HepG2 (cell line): ENCODE measurements at regions not wholly inside any gene's neighbourhood (a gene's known extent, or its start where the extent isn't known, plus 50 kb on each side); places are given as distances from the start of the nearest gene placed in this dataset.

Experiments used
- ATAC-seq: fragments of 200-7000 bp; cut with Tn5 transposase; 3 replicates; pipeline ENCODE4 v1.9.1; 2020; ENCODE audit warnings: mild to moderate bottlenecking, moderate library complexity
- BruUV-seq: library from RNA; stranded (reverse); fragments of 400-500 nt; replicated peaks from 2 replicates; lab custom pipeline; 2021; lab: Mats Ljungman, UMichigan
- CTCF ChIA-PET: fragments of 300-600 bp; formaldehyde crosslinking; extraction: SDS; loops from one replicate; lab custom pipeline; 2021; ENCODE audit warnings: low total read pairs, inconsistent platforms, low intra/inter-chr PET ratio; lab: Yijun Ruan, JAX
- POLR2A ChIA-PET: fragments of 350-600 bp; sonication (Branson Sonifier 250); formaldehyde crosslinking; loops from one replicate; lab custom pipeline; 2020; ENCODE audit warnings: antibody characterized with exemption, inconsistent platforms; lab: Yijun Ruan, JAX
- DNase-seq: peaks from one replicate; pipeline ENCODE4 v3.0.0-alpha.2; 2015; ENCODE audit warnings: low spot score
- FAIRE-seq: peaks from 3 replicates; lab custom pipeline; 2011; peaks lifted over from hg19 to GRCh38; lab: Jason Lieb, UNC
- H2AFZ ChIP-seq: one replicate; pipeline ENCODE4 v1.6.1; 2011; ENCODE audit warnings: low read length, inconsistent platforms
- H3K27ac ChIP-seq: fragments of 300-600 bp; 3 replicates; pipeline ENCODE4 v1.8.0; 2011; ENCODE audit warnings: mixed run types, mild to moderate bottlenecking, mixed read lengths, low read length, inconsistent platforms; ENCODE audit not compliant: insufficient read depth; ENCODE audit errors: extremely low read length
- H3K27me3 ChIP-seq, 2 experiments: fragments of 200-600 bp in 1 of 2; 2 replicates in 1 of 2; 3 replicates in 1 of 2; pipeline versions ENCODE4 v1.6.0 to v1.8.0; 2011; ENCODE audit warnings: low read length in 2 of 2, mild to moderate bottlenecking in 2 of 2, moderate library complexity in 2 of 2, inconsistent platforms in 1 of 2; ENCODE audit not compliant: insufficient read depth in 2 of 2, control insufficient read depth in 1 of 2
- H3K36me3 ChIP-seq, 2 experiments: fragments of 200-600 bp in 1 of 2; replicated peaks in 1 of 2; 2 replicates in 1 of 2; 3 replicates in 1 of 2; pipeline versions ENCODE4 v1.5.1 to v1.8.0; 2011; ENCODE audit warnings: low read length in 2 of 2, inconsistent platforms in 1 of 2; ENCODE audit not compliant: insufficient read depth in 2 of 2, control insufficient read depth in 1 of 2
- H3K4me1 ChIP-seq: 2 replicates; pipeline ENCODE4 v1.5.1; 2012; ENCODE audit warnings: low read length, inconsistent platforms; ENCODE audit not compliant: insufficient read depth
- H3K4me2 ChIP-seq: 2 replicates; pipeline ENCODE4 v1.6.0; 2011; ENCODE audit warnings: low read depth, low read length, inconsistent platforms
- H3K4me3 ChIP-seq, 3 experiments: fragments of 200-600 bp in 1 of 3; sonication (generic), shearing (Covaris generic) in 1 of 3; replicated peaks in 1 of 3; 2 replicates each; pipeline ENCODE4 v1.5.1; 2011 to 2016; ENCODE audit warnings: low read length in 3 of 3, inconsistent platforms in 2 of 3, low read depth in 2 of 3, mild to moderate bottlenecking in 2 of 3, control low read depth in 1 of 3, mixed read lengths in 1 of 3; ENCODE audit not compliant: insufficient read depth in 1 of 3
- H3K79me2 ChIP-seq: one replicate; pipeline ENCODE4 v1.6.1; 2011; ENCODE audit warnings: low read length, inconsistent platforms; ENCODE audit not compliant: insufficient read depth
- H3K9ac ChIP-seq: 2 replicates; pipeline ENCODE4 v1.6.0; 2011; ENCODE audit warnings: mild to moderate bottlenecking, low read depth, low read length, inconsistent platforms; ENCODE audit not compliant: insufficient read depth
- H3K9me3 ChIP-seq: 2 replicates; pipeline ENCODE4 v1.5.1; 2012; ENCODE audit warnings: mild to moderate bottlenecking, low read length
- H4K20me1 ChIP-seq: 2 replicates; pipeline ENCODE4 v1.6.0; 2011; ENCODE audit warnings: inconsistent platforms, mild to moderate bottlenecking, low read length, moderate library complexity; ENCODE audit not compliant: insufficient read depth
- ARHGAP35 ChIP-seq: sonication (generic); formaldehyde crosslinking; IDR thresholded peaks from 2 replicates; pipeline ENCODE4 v1.9.0; 2022; ENCODE audit warnings: mild to moderate bottlenecking, inconsistent platforms, moderate library complexity, missing genetic modification reagents, borderline replicate concordance
- DR1 ChIP-seq: sonication (generic); formaldehyde crosslinking; IDR thresholded peaks from 2 replicates; pipeline ENCODE4 v1.8.0; 2021; ENCODE audit warnings: mild to moderate bottlenecking, missing genetic modification reagents, inconsistent platforms
- KAT2B ChIP-seq: fragments of 150-350 bp; IDR thresholded peaks from 2 replicates; pipeline ENCODE4 v1.6.1; 2014; ENCODE audit warnings: low read depth, low read length, borderline replicate concordance
- PRDM4 ChIP-seq: sonication (generic); formaldehyde crosslinking; IDR thresholded peaks from 2 replicates; pipeline ENCODE4 v1.9.0; 2021; ENCODE audit warnings: missing genetic modification reagents, borderline replicate concordance
- SIX4 ChIP-seq: sonication (generic); formaldehyde crosslinking; IDR thresholded peaks from 2 replicates; pipeline ENCODE4 v1.4.0; 2020; ENCODE audit warnings: missing genetic modification reagents
- SP2 ChIP-seq: sonication (generic); formaldehyde crosslinking; IDR thresholded peaks from 2 replicates; pipeline ENCODE4 v1.5.1; 2020; ENCODE audit warnings: mild to moderate bottlenecking, missing genetic modification reagents
- TEF ChIP-seq: sonication (generic); formaldehyde crosslinking; IDR thresholded peaks from 2 replicates; pipeline ENCODE4 v1.5.0; 2020; ENCODE audit warnings: missing genetic modification reagents
- ZBTB21 ChIP-seq: sonication (generic); formaldehyde crosslinking; IDR thresholded peaks from 2 replicates; pipeline ENCODE4 v1.4.0; 2020; ENCODE audit warnings: missing genetic modification reagents
- ZNF230 ChIP-seq: sonication (generic); formaldehyde crosslinking; IDR thresholded peaks from 2 replicates; pipeline ENCODE4 v1.4.0; 2020; ENCODE audit warnings: mild to moderate bottlenecking, missing genetic modification reagents
- ZNF264 ChIP-seq: sonication (generic); formaldehyde crosslinking; IDR thresholded peaks from 2 replicates; pipeline ENCODE4 v1.4.0; 2020; ENCODE audit warnings: missing genetic modification reagents
- ZNF292 ChIP-seq: sonication (generic); formaldehyde crosslinking; IDR thresholded peaks from 2 replicates; pipeline ENCODE4 v1.8.1; 2022; ENCODE audit warnings: mild to moderate bottlenecking, low read depth, missing genetic modification reagents, borderline replicate concordance
- ZNF335 ChIP-seq: sonication (generic); formaldehyde crosslinking; IDR thresholded peaks from 2 replicates; pipeline ENCODE4 v1.4.0; 2020; ENCODE audit warnings: missing genetic modification reagents
- ZNF619 ChIP-seq: sonication (generic); formaldehyde crosslinking; IDR thresholded peaks from 2 replicates; pipeline ENCODE4 v1.4.0; 2020; ENCODE audit warnings: mild to moderate bottlenecking, missing genetic modification reagents
- ZNF746 ChIP-seq: sonication (generic); formaldehyde crosslinking; IDR thresholded peaks from 2 replicates; pipeline ENCODE4 v1.8.0; 2022; ENCODE audit warnings: mild to moderate bottlenecking, missing genetic modification reagents
- ZNF761 ChIP-seq: sonication (generic); formaldehyde crosslinking; conservative IDR thresholded peaks from 2 replicates; pipeline ENCODE4 v1.4.0; 2020; ENCODE audit warnings: mild to moderate bottlenecking, missing genetic modification reagents
- ZSCAN5A ChIP-seq: sonication (generic); formaldehyde crosslinking; IDR thresholded peaks from 2 replicates; pipeline ENCODE4 v1.8.0; 2022; ENCODE audit warnings: mild to moderate bottlenecking, missing genetic modification reagents, borderline replicate concordance
- whole genome bisulfite sequencing: methylation state at CpG from one replicate; pipeline ENCODE4 v1.1.6; 2017; ENCODE audit warnings: low lambda C conversion rate; 5-methylcytosine and 5-hydroxymethylcytosine counted together
- in situ Hi-C: cut with HindIII; loops from 2 replicates; pipeline ENCODE4 v1.10.0; 2017; ENCODE audit warnings: low pct_unique_long_range_greater_than_20kb; ENCODE audit not compliant: extremely low pct_ligation_motif_present
- intact Hi-C: fragments of 100-400 bp; cut with micrococcal nuclease; formaldehyde crosslinking; loops from one replicate; pipeline ENCODE4 v1.10.0; 2022; ENCODE audit not compliant: unreplicated experiment
- TF ChIP-seq, protein P1 (sequence below): sonication (generic); formaldehyde crosslinking; conservative IDR thresholded peaks from 2 replicates; pipeline ENCODE4 v1.4.0; 2020; ENCODE audit warnings: missing genetic modification reagents

DNA sequence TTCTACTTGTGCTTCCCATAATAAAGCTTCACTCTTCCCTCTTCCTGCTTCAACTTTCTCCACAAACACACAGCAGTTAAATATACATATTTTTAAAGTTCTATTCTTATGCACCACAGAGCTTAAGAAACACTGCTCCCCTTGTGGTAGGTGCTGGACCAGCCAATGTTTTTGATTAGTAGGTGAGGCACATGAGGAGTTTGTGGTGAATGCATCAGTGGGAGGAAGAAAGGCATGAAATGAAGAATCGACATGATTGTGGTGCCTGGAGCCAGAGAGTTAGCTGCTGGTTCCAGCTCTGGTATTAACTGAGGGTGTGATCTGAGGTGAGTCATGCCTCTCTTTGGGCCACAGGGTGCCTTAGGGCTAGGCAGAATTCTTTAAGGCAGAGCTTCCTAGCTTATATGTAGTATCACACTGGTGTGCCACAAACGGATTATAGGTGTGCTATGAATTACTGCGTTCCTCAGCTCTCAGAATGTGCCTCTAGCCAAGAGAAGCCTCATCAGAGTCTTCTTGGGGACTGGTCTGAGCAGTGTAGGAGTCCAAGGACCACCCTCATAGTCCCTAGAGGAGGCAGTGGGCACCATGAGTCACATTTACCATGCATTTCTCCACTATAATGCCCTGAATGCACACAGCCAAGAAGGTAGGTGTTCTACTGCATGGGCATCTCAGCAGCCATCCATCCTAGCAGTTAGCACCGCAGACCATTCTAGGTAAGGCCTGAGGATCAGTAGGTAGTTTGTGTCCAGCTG lies 97.4 kb upstream of the SGIP1 start (continued):
- TF ChIP-seq, protein P1, sequence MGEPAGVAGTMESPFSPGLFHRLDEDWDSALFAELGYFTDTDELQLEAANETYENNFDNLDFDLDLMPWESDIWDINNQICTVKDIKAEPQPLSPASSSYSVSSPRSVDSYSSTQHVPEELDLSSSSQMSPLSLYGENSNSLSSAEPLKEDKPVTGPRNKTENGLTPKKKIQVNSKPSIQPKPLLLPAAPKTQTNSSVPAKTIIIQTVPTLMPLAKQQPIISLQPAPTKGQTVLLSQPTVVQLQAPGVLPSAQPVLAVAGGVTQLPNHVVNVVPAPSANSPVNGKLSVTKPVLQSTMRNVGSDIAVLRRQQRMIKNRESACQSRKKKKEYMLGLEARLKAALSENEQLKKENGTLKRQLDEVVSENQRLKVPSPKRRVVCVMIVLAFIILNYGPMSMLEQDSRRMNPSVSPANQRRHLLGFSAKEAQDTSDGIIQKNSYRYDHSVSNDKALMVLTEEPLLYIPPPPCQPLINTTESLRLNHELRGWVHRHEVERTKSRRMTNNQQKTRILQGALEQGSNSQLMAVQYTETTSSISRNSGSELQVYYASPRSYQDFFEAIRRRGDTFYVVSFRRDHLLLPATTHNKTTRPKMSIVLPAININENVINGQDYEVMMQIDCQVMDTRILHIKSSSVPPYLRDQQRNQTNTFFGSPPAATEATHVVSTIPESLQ (CRISPR knock-in tag), result no peak
- TF ChIP-seq ZBTB21 (CRISPR knock-in tag), result no peak
- TF ChIP-seq SIX4, result no peak

GRCh38 chr1:66437136-66437401 lies 96.9 kb upstream of the SGIP1 start:
- Histone ChIP-seq H3K4me2 (no peak overlapping the region), H3K4me3 (no peak overlapping the region), H3K27ac (no peak overlapping the region), H4K20me1 (no peaks in the 10 kb centered on the region), H3K27me3 (no peaks in the 10 kb centered on the region), H3K9ac (no peak overlapping the region), H3K36me3 (no peaks in the 10 kb centered on the region), H2AFZ (no peak overlapping the region), H3K4me1 (no peaks in the 10 kb centered on the region), H3K79me2 (no peaks in the 10 kb centered on the region), H3K9me3 (no peaks in the 10 kb centered on the region)
- ChIA-PET POLR2A (no interaction called here), CTCF (no interaction called here)
- intact Hi-C loops, result no loop called here
- WGBS, result 2% methylated on average over 2 of the region's 2 CpGs
- no peak for ATAC-seq
- no peak for FAIRE-seq
- BruUV-seq, result no TSS peak
- no peak for DNase-seq
- in situ Hi-C loops, result no loop called here
- TF ChIP-seq DR1 (no peak), TEF (CRISPR knock-in tag) (no peak), ZNF230 (CRISPR knock-in tag) (no peak), KAT2B (no peak), PRDM4 (CRISPR knock-in tag) (no peak), ZNF335 (no peak), ZNF619 (CRISPR knock-in tag) (no peak), SP2 (no peak), ARHGAP35 (CRISPR knock-in tag) (no peak), ZSCAN5A (CRISPR knock-in tag) (no peak), ZNF761 (CRISPR knock-in tag) (no peak), ZNF292 (CRISPR knock-in tag) (no peak), ZNF746 (CRISPR knock-in tag) (no peak), ZNF264 (CRISPR knock-in tag) (no peak)
